ENCODE measurements at regions not wholly inside any gene's neighbourhood (a gene's known extent, or its start where the extent isn't known, plus 50 kb on each side); places are given as distances from the start of the nearest gene placed in this dataset.

DNA sequence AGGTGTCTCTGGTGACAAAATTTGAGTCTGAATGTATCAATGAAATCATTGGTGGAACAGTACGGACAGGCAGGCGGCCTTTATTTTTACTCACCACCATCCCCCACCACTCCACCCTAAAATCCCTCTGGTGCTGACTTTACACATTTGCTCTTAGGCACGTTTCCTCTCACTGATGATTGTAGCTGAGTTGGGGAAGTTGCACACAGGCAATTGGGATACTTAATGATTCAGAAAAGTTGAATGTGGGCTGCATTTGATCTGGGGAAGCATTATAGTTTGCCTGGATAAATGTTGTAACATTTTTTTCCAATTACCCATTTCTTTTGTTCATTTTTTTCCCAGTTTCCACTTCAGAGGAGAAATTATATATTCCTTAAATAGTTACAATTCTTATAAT is 658.4 kb downstream of the TLR4 start:
- H3K9me3 ChIP-seq (ENCODE audit: control insufficient read depth, low read length) = no peaks in the 10 kb centered on the region
- no peaks in the 10 kb centered on the region for H3K9me3 Mint-ChIP-seq

GRCh38 chr9:118364266-118365106 is 660.3 kb downstream of the TLR4 start:
- TF ChIP-seq, protein P1, sequence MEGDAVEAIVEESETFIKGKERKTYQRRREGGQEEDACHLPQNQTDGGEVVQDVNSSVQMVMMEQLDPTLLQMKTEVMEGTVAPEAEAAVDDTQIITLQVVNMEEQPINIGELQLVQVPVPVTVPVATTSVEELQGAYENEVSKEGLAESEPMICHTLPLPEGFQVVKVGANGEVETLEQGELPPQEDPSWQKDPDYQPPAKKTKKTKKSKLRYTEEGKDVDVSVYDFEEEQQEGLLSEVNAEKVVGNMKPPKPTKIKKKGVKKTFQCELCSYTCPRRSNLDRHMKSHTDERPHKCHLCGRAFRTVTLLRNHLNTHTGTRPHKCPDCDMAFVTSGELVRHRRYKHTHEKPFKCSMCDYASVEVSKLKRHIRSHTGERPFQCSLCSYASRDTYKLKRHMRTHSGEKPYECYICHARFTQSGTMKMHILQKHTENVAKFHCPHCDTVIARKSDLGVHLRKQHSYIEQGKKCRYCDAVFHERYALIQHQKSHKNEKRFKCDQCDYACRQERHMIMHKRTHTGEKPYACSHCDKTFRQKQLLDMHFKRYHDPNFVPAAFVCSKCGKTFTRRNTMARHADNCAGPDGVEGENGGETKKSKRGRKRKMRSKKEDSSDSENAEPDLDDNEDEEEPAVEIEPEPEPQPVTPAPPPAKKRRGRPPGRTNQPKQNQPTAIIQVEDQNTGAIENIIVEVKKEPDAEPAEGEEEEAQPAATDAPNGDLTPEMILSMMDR (conservative IDR thresholded peaks at IDR 0.05) = no peak
- Mint-ChIP-seq H3K9me3 (no peaks in the 10 kb centered on the region), H3K4me3 (no peak overlapping the region), H3K4me1 (no peaks in the 10 kb centered on the region), H3K27ac (no peak overlapping the region), H3K36me3 (ENCODE audit: low read depth) (no peaks in the 10 kb centered on the region), H3K27me3 (ENCODE audit: insufficient read depth) (no peaks in the 10 kb centered on the region)
- H3K9me3 ChIP-seq (ENCODE audit: control insufficient read depth, low read length) = no peaks in the 10 kb centered on the region
- H3K4me3 ChIP-seq (ENCODE audit: low read length) = no peak overlapping the region
- H3K9ac ChIP-seq (ENCODE audit: extremely low read depth, low read length, poor library complexity, severe bottlenecking) = no peak overlapping the region
- no peak overlapping the region for H3K27ac ChIP-seq (ENCODE audit: low read depth, low read length)
- no peak for DNase-seq
- WGBS, 2 experiments (ENCODE audit: insufficient coverage in 1 of 2, insufficient read length in 1 of 2) = 82 to 88% methylated on average over 5 to 7 of the region's 7 CpGs
- H3K4me1 ChIP-seq (ENCODE audit: control insufficient read depth, insufficient read depth, low read length) = no peaks in the 10 kb centered on the region
- no peaks in the 10 kb centered on the region for H3K36me3 ChIP-seq (ENCODE audit: control insufficient read depth, insufficient read depth, low read length)
- H3K27me3 ChIP-seq (ENCODE audit: control insufficient read depth, insufficient read depth, low read length, poor library complexity, severe bottlenecking) = no peaks in the 10 kb centered on the region

More for the DNA sequence above, 658.4 kb downstream of the TLR4 start:
- WGBS, 2 experiments (ENCODE audit: insufficient coverage in 1 of 2, insufficient read length in 1 of 2) = 97% methylated on average over 3 of the region's 3 CpGs; no CpG with 5 or more reads in 1 of the 2 experiments
- no peak for DNase-seq
- H3K4me3 ChIP-seq (ENCODE audit: low read length) = no peak overlapping the region
- no peak overlapping the region for H3K27ac ChIP-seq (ENCODE audit: low read depth, low read length)
- Mint-ChIP-seq H3K27me3 (ENCODE audit: insufficient read depth) (no peaks in the 10 kb centered on the region), H3K27ac (no peak overlapping the region), H3K4me3 (no peak overlapping the region), H3K36me3 (ENCODE audit: low read depth) (no peaks in the 10 kb centered on the region), H3K4me1 (no peaks in the 10 kb centered on the region)
- no peaks in the 10 kb centered on the region for H3K4me1 ChIP-seq (ENCODE audit: control insufficient read depth, insufficient read depth, low read length)
- no peak overlapping the region for H3K9ac ChIP-seq (ENCODE audit: extremely low read depth, low read length, poor library complexity, severe bottlenecking)
- H3K36me3 ChIP-seq (ENCODE audit: control insufficient read depth, insufficient read depth, low read length) = no peaks in the 10 kb centered on the region
- no peaks in the 10 kb centered on the region for H3K27me3 ChIP-seq (ENCODE audit: control insufficient read depth, insufficient read depth, low read length, poor library complexity, severe bottlenecking)
- TF ChIP-seq, protein P1 (conservative IDR thresholded peaks at IDR 0.05) = no peak

GRCh38 chr9:118366228-118366627 is 662.0 kb downstream of the TLR4 start:
- Mint-ChIP-seq H3K4me3 (no peak overlapping the region), H3K4me1 (no peaks in the 10 kb centered on the region), H3K36me3 (ENCODE audit: low read depth) (no peaks in the 10 kb centered on the region), H3K27ac (no peak overlapping the region), H3K27me3 (ENCODE audit: insufficient read depth) (no peaks in the 10 kb centered on the region), H3K9me3 (no peaks in the 10 kb centered on the region)
- DNase-seq = no peak
- Histone ChIP-seq H3K27ac (ENCODE audit: low read depth, low read length) (no peak overlapping the region), H3K9me3 (ENCODE audit: control insufficient read depth, low read length) (no peaks in the 10 kb centered on the region), H3K4me3 (ENCODE audit: low read length) (no peak overlapping the region), H3K36me3 (ENCODE audit: control insufficient read depth, insufficient read depth, low read length) (no peaks in the 10 kb centered on the region), H3K4me1 (ENCODE audit: control insufficient read depth, insufficient read depth, low read length) (no peaks in the 10 kb centered on the region), H3K9ac (ENCODE audit: extremely low read depth, low read length, poor library complexity, severe bottlenecking) (no peak overlapping the region), H3K27me3 (ENCODE audit: control insufficient read depth, insufficient read depth, low read length, poor library complexity, severe bottlenecking) (no peaks in the 10 kb centered on the region)
- TF ChIP-seq, protein P1 (conservative IDR thresholded peaks at IDR 0.05) = no peak
- WGBS, 2 experiments (ENCODE audit: insufficient coverage in 1 of 2, insufficient read length in 1 of 2) = 94 to 100% methylated on average over 2 of the region's 2 CpGs

Data from endodermal cell (in vitro differentiated cells).